ENCODE measurements at regions not wholly inside any gene's neighbourhood (a gene's known extent, or its start where the extent isn't known, plus 50 kb on each side); places are given as distances from the start of the nearest gene placed in this dataset.

GRCh38 chr7:46610746-46611145, 689.7 kb upstream of the IGFBP3 start:
- no peak for TF ChIP-seq EZH2phosphoT487 (IDR thresholded peaks at IDR 0.05; ENCODE audit: insufficient read depth, low read depth)
- no peak for TF ChIP-seq EZH2 (IDR thresholded peaks at IDR 0.05; ENCODE audit: insufficient read depth, poor library complexity, severe bottlenecking)

Measured in GM23248 (cell line).